B cell (primary cell): ENCODE measurements at regions not wholly inside any gene's neighbourhood (a gene's known extent, or its start where the extent isn't known, plus 50 kb on each side); places are given as distances from the start of the nearest gene placed in this dataset.

Source experiments
- ATAC-seq: fragments of 200-7000 bp; cut with Tn5 transposase; one replicate; pipeline ENCODE4 v1.10.0; 2021; ENCODE audit warnings: low read depth, mild to moderate bottlenecking, moderate number of reproducible peaks, moderate library complexity
- CTCF ChIA-PET: fragments of 350-600 bp; sonication (Branson Sonifier 250); formaldehyde crosslinking; loops from one replicate; lab custom pipeline; 2021; ENCODE audit warnings: antibody characterized with exemption, inconsistent platforms; lab: Charles Lee
- POLR2A ChIA-PET: fragments of 350-600 bp; sonication (Branson Sonifier 250); formaldehyde crosslinking; loops from one replicate; lab custom pipeline; 2021; ENCODE audit warnings: antibody characterized with exemption; lab: Charles Lee
- DNase-seq: peaks from one replicate; pipeline ENCODE4 v3.0.0; 2013
- H2AFZ ChIP-seq: 2 replicates; pipeline ENCODE4 v1.6.1; 2012; ENCODE audit warnings: mild to moderate bottlenecking, low read depth, low read length; ENCODE audit not compliant: insufficient read depth, poor library complexity, severe bottlenecking
- H3K27ac ChIP-seq, 2 donors: 1 replicate in 1 of 2; 2 replicates in 1 of 2; pipeline ENCODE4 v1.5.1; 2012 to 2013; ENCODE audit warnings: low read length in 2 of 2, mild to moderate bottlenecking in 2 of 2, moderate library complexity in 1 of 2
- H3K27me3 ChIP-seq, 4 experiments: fragments of 200-600 bp in 1 of 4; sonication (generic) in 1 of 4; replicated peaks in 1 of 4; 1 replicate in 2 of 4; 2 replicates in 2 of 4; pipeline versions ENCODE4 v1.6.1 to v1.7.0; 2013 to 2016; ENCODE audit warnings: low read length in 3 of 4, mild to moderate bottlenecking in 2 of 4, mixed read lengths in 1 of 4, moderate library complexity in 1 of 4; ENCODE audit not compliant: insufficient read depth in 4 of 4, control insufficient read depth in 3 of 4; ENCODE audit errors: control extremely low read depth in 1 of 4
- H3K36me3 ChIP-seq, 2 experiments: replicated peaks in 1 of 2; 1 replicate in 1 of 2; 2 replicates in 1 of 2; pipeline versions ENCODE4 v1.6.1 to v1.7.1; 2013; ENCODE audit warnings: low read length in 1 of 2; ENCODE audit not compliant: insufficient read depth in 2 of 2, control insufficient read depth in 1 of 2; ENCODE audit errors: control extremely low read depth in 1 of 2, extremely low read depth in 1 of 2
- H3K4me1 ChIP-seq, 2 donors: fragments of 200-600 bp in 1 of 2; sonication (generic) in 1 of 2; 1 replicate in 1 of 2; 2 replicates in 1 of 2; pipeline versions ENCODE4 v1.5.1 to v1.6.1; 2013 to 2017; ENCODE audit warnings: low read length in 2 of 2; ENCODE audit not compliant: control insufficient read depth in 2 of 2, insufficient read depth in 2 of 2
- H3K4me2 ChIP-seq: replicated peaks from 2 replicates; pipeline ENCODE3; 2012; ENCODE audit warnings: mild to moderate bottlenecking, low read depth, low read length; ENCODE audit not compliant: poor library complexity, severe bottlenecking
- H3K4me3 ChIP-seq, 5 experiments: fragments of 200-600 bp in 1 of 5; sonication (generic) in 1 of 5; 1 replicate in 3 of 5; 2 replicates in 2 of 5; pipeline versions ENCODE4 v1.5.1 to v1.7.0; 2011 to 2016; ENCODE audit warnings: low read length in 4 of 5, mild to moderate bottlenecking in 4 of 5, low read depth in 2 of 5, control low read depth in 1 of 5, moderate library complexity in 1 of 5; ENCODE audit not compliant: insufficient read depth in 1 of 5; ENCODE audit errors: control extremely low read depth in 1 of 5, extremely low read depth in 1 of 5
- H3K79me2 ChIP-seq: fragments of 200-600 bp; sonication (generic); one replicate; pipeline ENCODE4 v1.6.0; 2016; ENCODE audit warnings: low read length; ENCODE audit not compliant: control insufficient read depth, insufficient read depth
- H3K9ac ChIP-seq: fragments of 200-600 bp; sonication (generic); 2 replicates; pipeline ENCODE4 v1.6.1; 2017; ENCODE audit warnings: mild to moderate bottlenecking, low read length, moderate library complexity
- H3K9me3 ChIP-seq, 3 donors: one replicate each; pipeline versions ENCODE4 v1.6.1 to v1.7.1; 2013; ENCODE audit warnings: low read length in 2 of 3; ENCODE audit not compliant: control insufficient read depth in 2 of 3, insufficient read depth in 1 of 3; ENCODE audit errors: control extremely low read depth in 1 of 3
- H4K20me1 ChIP-seq: 2 replicates; pipeline ENCODE4 v1.6.0; 2012; ENCODE audit warnings: mild to moderate bottlenecking, low read length; ENCODE audit not compliant: insufficient read depth, control insufficient read depth, poor library complexity, severe bottlenecking
- H3K27ac Mint-ChIP-seq: one replicate; pipeline ENCODE4 v1.8.0; 2021; ENCODE audit warnings: mixed read lengths
- H3K27me3 Mint-ChIP-seq: one replicate; pipeline ENCODE4 v1.8.0; 2021; ENCODE audit warnings: mixed read lengths
- H3K4me1 Mint-ChIP-seq: one replicate; pipeline ENCODE4 v1.8.0; 2021; ENCODE audit warnings: mixed read lengths
- H3K4me3 Mint-ChIP-seq: one replicate; pipeline ENCODE4 v1.8.0; 2021; ENCODE audit warnings: mixed read lengths
- H3K9me3 Mint-ChIP-seq: one replicate; pipeline ENCODE4 v1.8.0; 2022; ENCODE audit warnings: mixed read lengths; ENCODE audit not compliant: insufficient read depth
- CTCF ChIP-seq: fragments of 200-600 bp; IDR thresholded peaks from one replicate; pipeline ENCODE4 v1.8.0; 2022; ENCODE audit warnings: antibody characterized with exemption, mild to moderate bottlenecking
- EZH2 ChIP-seq: IDR thresholded peaks from 2 replicates; pipeline ENCODE4 v1.6.1; 2012; ENCODE audit warnings: borderline replicate concordance, low read depth, mild to moderate bottlenecking, moderate library complexity, low read length; ENCODE audit not compliant: insufficient read depth, poor library complexity, severe bottlenecking
- WGBS: methylation state at CpG from one replicate; pipeline ENCODE4 v1.1.5; 2013; ENCODE audit warnings: missing lambda C conversion rate; ENCODE audit not compliant: insufficient coverage; 5-methylcytosine and 5-hydroxymethylcytosine counted together
- intact Hi-C: fragments of 100-400 bp; cut with micrococcal nuclease; formaldehyde crosslinking; loops from one replicate; pipeline ENCODE4 v1.10.0; 2022

GRCh38 chr14:85402569-85403162 is 127.3 kb upstream of the FLRT2 start:
- no peaks in the 10 kb centered on the region for H4K20me1 ChIP-seq
- no peak overlapping the region for H2AFZ ChIP-seq
- ChIA-PET CTCF (no interaction called here), POLR2A (no interaction called here)
- H3K9ac ChIP-seq = no peak overlapping the region
- no peaks in the 10 kb centered on the region for H3K27me3 ChIP-seq
- Mint-ChIP-seq H3K9me3 (peaks cover 2% of the 10 kb centered on the region), H3K27ac (no peak overlapping the region), H3K27me3 (no peaks in the 10 kb centered on the region), H3K4me1 (no peaks in the 10 kb centered on the region), H3K4me3 (no peak overlapping the region)
- no peaks in the 10 kb centered on the region for H3K36me3 ChIP-seq
- H3K79me2 ChIP-seq = no peaks in the 10 kb centered on the region
- H3K27ac ChIP-seq = no peak overlapping the region
- no peak for ATAC-seq
- no peak overlapping the region for H3K4me2 ChIP-seq
- H3K4me1 ChIP-seq = no peaks in the 10 kb centered on the region
- TF ChIP-seq EZH2 = no peak
- no peak for TF ChIP-seq CTCF
- no peak overlapping the region for H3K4me3 ChIP-seq
- DNase-seq = no peak
- intact Hi-C loops = no loop called here
- WGBS = 100% methylated on average over 3 of the region's 7 CpGs
- peaks cover 0 to 2% (median 0%) of the 10 kb centered on the region in 3 donors for H3K9me3 ChIP-seq

DNA sequence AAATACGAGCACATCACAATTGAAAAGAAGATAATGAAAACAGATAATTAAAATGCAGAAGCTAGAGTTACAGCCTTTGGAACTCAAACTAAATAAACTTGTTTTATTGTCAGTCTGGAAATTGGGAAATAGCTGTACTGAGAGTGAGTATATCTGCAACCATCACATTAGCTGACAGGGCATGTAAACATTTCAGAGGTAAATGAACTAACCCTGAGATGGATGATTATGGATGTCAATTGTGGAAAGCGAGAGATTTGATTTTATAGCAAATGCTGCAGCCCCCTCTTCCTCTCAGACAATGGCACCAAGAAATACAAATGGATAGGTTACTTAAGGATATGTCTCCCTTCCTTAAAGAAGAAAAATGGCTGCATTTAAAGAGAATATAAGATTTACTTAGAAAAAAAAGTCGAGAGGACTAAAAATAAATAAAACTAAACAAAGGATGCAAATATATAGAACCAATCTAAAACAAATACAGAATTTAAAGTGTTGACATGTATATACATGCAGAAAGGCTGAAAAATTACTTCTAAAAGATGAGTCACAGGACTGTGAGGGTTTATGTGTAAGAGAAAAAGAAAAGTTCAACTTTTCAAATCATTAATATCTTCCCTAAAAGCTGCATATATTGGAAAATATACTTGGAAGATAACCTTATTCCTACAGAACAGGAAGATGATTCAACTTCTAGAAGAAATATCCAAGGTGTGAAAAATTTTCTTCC is 120.3 kb upstream of the FLRT2 start:
- H3K9me3 ChIP-seq = no peaks in the 10 kb centered on the region
- POLR2A ChIA-PET = no interaction called here
- Mint-ChIP-seq H3K9me3 (peaks cover 2% of the 10 kb centered on the region), H3K27ac (no peak overlapping the region), H3K27me3 (no peaks in the 10 kb centered on the region), H3K4me1 (no peaks in the 10 kb centered on the region), H3K4me3 (no peak overlapping the region)
- no CpG with 5 or more reads among the region's 3 CpGs for WGBS
- H3K4me1 ChIP-seq = no peaks in the 10 kb centered on the region
- H3K27ac ChIP-seq = no peak overlapping the region
- no peaks in the 10 kb centered on the region for H3K36me3 ChIP-seq
- no peaks in the 10 kb centered on the region for H3K79me2 ChIP-seq
- no peak overlapping the region for H3K4me3 ChIP-seq
- H2AFZ ChIP-seq = no peak overlapping the region
- intact Hi-C loops = no loop called here
- H3K27me3 ChIP-seq = no peaks in the 10 kb centered on the region
- DNase-seq = no peak
- H3K4me2 ChIP-seq = no peak overlapping the region
- TF ChIP-seq EZH2 = no peak
- TF ChIP-seq CTCF = no peak
- CTCF ChIA-PET = no interaction called here
- ATAC-seq = no peak
- H3K9ac ChIP-seq = no peak overlapping the region
- no peaks in the 10 kb centered on the region for H4K20me1 ChIP-seq
